ENCODE measurements at regions not wholly inside any gene's neighbourhood (a gene's known extent, or its start where the extent isn't known, plus 50 kb on each side); places are given as distances from the start of the nearest gene placed in this dataset.

DNA sequence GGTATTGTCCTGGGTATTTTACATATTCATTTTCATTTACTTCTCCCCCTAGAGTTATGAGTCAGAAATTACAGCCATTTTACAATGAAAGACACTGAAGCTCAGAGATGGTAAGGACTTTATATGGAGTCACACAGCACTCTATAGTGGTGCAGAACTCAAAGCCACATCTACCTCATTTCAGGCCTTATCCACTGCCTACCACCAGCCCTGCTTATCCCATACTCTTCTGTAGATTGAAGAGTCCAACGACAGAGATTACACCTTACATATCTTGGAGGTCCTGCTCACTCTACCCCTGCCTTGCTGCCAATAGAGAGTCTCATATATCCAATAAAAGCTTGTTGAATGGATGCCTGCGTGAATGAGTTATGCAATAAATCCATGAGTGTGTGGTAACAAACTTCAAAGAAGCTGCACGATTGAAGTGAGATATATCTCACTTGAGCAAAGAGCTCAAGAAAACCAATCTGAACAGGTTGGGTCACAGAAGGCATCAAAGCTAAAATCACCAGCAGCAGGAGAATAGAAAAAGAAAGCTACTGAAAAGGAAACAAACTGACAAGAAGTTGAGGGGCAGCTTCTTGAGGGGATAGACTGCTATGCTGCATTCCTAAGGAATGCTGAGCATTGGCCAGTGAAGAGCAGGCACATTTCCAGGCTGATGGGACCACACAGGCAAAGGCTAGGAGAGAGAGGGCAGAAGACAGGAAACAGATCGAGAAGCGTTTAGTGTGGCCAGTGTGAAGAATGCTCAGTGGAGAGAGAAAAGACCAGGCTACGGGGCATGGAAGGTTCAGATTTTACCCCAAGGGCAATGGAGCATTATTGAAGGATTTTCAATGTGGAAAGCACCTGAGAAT, 585.6 kb downstream of the DHX35 start (continued):
- TF ChIP-seq, protein P1, sequence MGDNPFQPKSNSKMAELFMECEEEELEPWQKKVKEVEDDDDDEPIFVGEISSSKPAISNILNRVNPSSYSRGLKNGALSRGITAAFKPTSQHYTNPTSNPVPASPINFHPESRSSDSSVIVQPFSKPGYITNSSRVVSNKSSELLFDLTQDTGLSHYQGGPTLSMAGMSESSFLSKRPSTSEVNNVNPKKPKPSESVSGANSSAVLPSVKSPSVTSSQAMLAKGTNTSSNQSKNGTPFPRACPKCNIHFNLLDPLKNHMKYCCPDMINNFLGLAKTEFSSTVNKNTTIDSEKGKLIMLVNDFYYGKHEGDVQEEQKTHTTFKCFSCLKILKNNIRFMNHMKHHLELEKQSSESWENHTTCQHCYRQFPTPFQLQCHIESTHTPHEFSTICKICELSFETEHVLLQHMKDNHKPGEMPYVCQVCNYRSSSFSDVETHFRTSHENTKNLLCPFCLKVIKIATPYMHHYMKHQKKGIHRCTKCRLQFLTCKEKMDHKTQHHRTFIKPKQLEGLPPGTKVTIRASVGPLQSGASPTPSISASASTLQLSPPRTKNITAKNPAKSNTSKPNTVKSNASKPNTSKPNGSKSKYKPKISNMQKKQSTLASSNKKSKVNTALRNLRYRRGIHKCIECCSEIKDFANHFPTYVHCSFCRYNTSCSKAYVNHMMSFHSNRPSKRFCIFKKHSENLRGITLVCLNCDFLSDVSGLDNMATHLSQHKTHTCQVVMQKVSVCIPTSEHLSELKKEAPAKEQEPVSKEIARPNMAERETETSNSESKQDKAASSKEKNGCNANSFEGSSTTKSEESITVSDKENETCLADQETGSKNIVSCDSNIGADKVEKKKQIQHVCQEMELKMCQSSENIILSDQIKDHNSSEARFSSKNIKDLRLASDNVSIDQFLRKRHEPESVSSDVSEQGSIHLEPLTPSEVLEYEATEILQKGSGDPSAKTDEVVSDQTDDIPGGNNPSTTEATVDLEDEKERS (tag by site-specific recombination; IDR thresholded peaks at IDR 0.05) = no peak
- no peak for TF ChIP-seq ZNF221 (tag by site-specific recombination; IDR thresholded peaks at IDR 0.05; ENCODE audit: borderline replicate concordance)
- TF ChIP-seq, protein P2, sequence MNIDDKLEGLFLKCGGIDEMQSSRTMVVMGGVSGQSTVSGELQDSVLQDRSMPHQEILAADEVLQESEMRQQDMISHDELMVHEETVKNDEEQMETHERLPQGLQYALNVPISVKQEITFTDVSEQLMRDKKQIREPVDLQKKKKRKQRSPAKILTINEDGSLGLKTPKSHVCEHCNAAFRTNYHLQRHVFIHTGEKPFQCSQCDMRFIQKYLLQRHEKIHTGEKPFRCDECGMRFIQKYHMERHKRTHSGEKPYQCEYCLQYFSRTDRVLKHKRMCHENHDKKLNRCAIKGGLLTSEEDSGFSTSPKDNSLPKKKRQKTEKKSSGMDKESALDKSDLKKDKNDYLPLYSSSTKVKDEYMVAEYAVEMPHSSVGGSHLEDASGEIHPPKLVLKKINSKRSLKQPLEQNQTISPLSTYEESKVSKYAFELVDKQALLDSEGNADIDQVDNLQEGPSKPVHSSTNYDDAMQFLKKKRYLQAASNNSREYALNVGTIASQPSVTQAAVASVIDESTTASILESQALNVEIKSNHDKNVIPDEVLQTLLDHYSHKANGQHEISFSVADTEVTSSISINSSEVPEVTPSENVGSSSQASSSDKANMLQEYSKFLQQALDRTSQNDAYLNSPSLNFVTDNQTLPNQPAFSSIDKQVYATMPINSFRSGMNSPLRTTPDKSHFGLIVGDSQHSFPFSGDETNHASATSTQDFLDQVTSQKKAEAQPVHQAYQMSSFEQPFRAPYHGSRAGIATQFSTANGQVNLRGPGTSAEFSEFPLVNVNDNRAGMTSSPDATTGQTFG (tag by site-specific recombination; IDR thresholded peaks at IDR 0.05; ENCODE audit: borderline replicate concordance) = no peak
- TF ChIP-seq ZBTB48 (tag by site-specific recombination; IDR thresholded peaks at IDR 0.05) = no peak
- no peak for TF ChIP-seq ZNF2 (tag by site-specific recombination; IDR thresholded peaks at IDR 0.05)
- no peak for TF ChIP-seq MEIS1 (CRISPR knock-in tag; IDR thresholded peaks at IDR 0.05; ENCODE audit: borderline replicate concordance)
- TF ChIP-seq ZNF248 (tag by site-specific recombination; IDR thresholded peaks at IDR 0.05) = no peak

DNA sequence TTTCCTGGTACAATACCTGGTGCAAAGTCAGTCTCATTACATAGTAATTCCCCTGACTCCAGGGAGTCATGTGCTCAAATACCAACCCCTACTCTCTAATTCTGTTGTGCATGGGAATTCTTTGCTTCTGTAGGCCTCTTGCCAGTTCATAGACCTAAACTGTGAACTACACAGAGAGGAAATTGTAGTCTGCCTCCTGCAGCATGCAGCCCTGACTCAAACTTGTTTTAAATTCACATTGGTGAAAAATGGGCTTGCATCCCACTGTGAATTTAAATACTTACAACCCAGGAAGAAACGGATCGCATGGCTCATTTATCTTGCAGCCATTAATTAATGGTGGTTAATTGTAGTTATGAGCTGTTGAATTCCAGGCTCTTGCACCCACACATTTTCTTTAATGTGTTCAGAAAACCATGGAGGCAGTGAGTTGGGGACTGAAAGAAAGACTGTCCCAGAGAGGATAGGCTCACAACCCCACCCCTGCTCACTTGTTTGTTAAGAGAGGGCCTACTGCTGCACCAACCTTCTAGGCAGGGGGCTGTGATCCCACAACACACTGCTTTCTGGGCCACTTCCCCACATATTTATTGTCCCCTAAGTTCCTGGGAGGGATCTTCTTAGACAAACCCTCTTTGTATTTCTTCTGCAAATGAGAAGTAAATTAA, 579.1 kb downstream of the DHX35 start:
- H3K4me1 ChIP-seq (ENCODE audit: control insufficient read depth, insufficient read depth, low read length) = no peaks in the 10 kb centered on the region
- H3K9me3 ChIP-seq (ENCODE audit: control insufficient read depth, insufficient read depth, low read depth, low read length) = no peaks in the 10 kb centered on the region
- no peak for TF ChIP-seq ZNF292 (tag by site-specific recombination; IDR thresholded peaks at IDR 0.05; ENCODE audit: borderline replicate concordance, low read depth)
- TF ChIP-seq ZNF830 (tag by site-specific recombination; IDR thresholded peaks at IDR 0.05; ENCODE audit: low read depth) = no peak
- TF ChIP-seq ZNF416 (tag by site-specific recombination; IDR thresholded peaks at IDR 0.05) = no peak
- TF ChIP-seq ZSCAN30 (tag by site-specific recombination; IDR thresholded peaks at IDR 0.05) = no peak
- TF ChIP-seq ZNF558 (tag by site-specific recombination; IDR thresholded peaks at IDR 0.05) = no peak
- TF ChIP-seq ZNF433 (tag by site-specific recombination; IDR thresholded peaks at IDR 0.05; ENCODE audit: low read depth) = no peak
- TF ChIP-seq GFI1B (tag by site-specific recombination; IDR thresholded peaks at IDR 0.05) = no peak
- no peak for TF ChIP-seq ZNF530 (tag by site-specific recombination; IDR thresholded peaks at IDR 0.05; ENCODE audit: low read depth)
- H3K36me3 ChIP-seq (ENCODE audit: control insufficient read depth in 2 of 2, insufficient read depth in 1 of 2, low read length in 2 of 2) = no peaks in the 10 kb centered on the region
- H3K27ac ChIP-seq (ENCODE audit: extremely low read depth, low read depth, low read length) = no peak overlapping the region
- POLR2A ChIA-PET = no interaction called here
- CTCF ChIA-PET = no interaction called here
- no peak overlapping the region for H3K4me3 ChIP-seq (ENCODE audit: low read depth, low read length)

DNA sequence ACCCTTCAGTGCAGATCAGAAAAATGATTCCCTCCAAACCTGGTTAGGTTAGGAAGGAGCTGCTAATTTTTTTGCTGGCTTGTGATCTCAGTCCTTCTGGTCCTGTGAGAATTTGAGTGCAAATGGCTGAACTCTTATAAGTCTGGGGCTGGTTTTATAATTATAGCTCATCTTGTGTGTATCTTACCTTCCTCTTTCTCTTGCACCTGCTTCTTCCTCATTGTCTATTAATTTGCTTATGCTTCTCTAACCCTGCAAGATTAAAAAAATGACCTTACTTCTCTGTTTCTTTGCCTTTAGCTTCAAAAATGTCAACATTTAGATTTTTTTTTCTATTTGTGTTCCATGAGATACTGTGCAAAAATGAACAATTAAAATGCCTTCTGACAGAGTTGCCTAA, 576.2 kb downstream of the DHX35 start:
- CTCF ChIA-PET = interaction anchor here (0.7 kb wide), 1 partner anchor 141 kb away, joined by 3 read pairs; no protein-coding TSS in a partner anchor
- no peaks in the 10 kb centered on the region for H3K4me1 ChIP-seq (ENCODE audit: control insufficient read depth, insufficient read depth, low read length)
- TF ChIP-seq ZNF501 (tag by site-specific recombination; IDR thresholded peaks at IDR 0.05) = no peak
- no peak for TF ChIP-seq ZXDB (tag by site-specific recombination; IDR thresholded peaks at IDR 0.05)
- no peak for TF ChIP-seq ZNF776 (tag by site-specific recombination; IDR thresholded peaks at IDR 0.05; ENCODE audit: borderline replicate concordance)
- TF ChIP-seq ZNF211 (tag by site-specific recombination; IDR thresholded peaks at IDR 0.05; ENCODE audit: low read depth) = no peak
- TF ChIP-seq ZNF670 (tag by site-specific recombination; IDR thresholded peaks at IDR 0.05; ENCODE audit: low read depth) = no peak
- no peak for TF ChIP-seq ZEB2 (tag by site-specific recombination; IDR thresholded peaks at IDR 0.05)
- TF ChIP-seq, protein P3, sequence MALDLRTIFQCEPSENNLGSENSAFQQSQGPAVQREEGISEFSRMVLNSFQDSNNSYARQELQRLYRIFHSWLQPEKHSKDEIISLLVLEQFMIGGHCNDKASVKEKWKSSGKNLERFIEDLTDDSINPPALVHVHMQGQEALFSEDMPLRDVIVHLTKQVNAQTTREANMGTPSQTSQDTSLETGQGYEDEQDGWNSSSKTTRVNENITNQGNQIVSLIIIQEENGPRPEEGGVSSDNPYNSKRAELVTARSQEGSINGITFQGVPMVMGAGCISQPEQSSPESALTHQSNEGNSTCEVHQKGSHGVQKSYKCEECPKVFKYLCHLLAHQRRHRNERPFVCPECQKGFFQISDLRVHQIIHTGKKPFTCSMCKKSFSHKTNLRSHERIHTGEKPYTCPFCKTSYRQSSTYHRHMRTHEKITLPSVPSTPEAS (tag by site-specific recombination; IDR thresholded peaks at IDR 0.05) = no peak
- TF ChIP-seq ZNF600 (tag by site-specific recombination; IDR thresholded peaks at IDR 0.05) = no peak
- no peak for TF ChIP-seq ZNF660 (tag by site-specific recombination; IDR thresholded peaks at IDR 0.05)
- no peak for TF ChIP-seq PRDM1 (tag by site-specific recombination; IDR thresholded peaks at IDR 0.05)
- no peak for TF ChIP-seq GLIS2 (tag by site-specific recombination; IDR thresholded peaks at IDR 0.05)
- TF ChIP-seq ZNF624 (tag by site-specific recombination; IDR thresholded peaks at IDR 0.05) = no peak
- TF ChIP-seq ZNF132 (tag by site-specific recombination; IDR thresholded peaks at IDR 0.05; ENCODE audit: borderline replicate concordance) = no peak

More for the DNA sequence above, 576.2 kb downstream of the DHX35 start:
- no peaks in the 10 kb centered on the region for H3K36me3 ChIP-seq (ENCODE audit: control insufficient read depth in 2 of 2, insufficient read depth in 1 of 2, low read length in 2 of 2)
- no peaks in the 10 kb centered on the region for H3K9me3 ChIP-seq (ENCODE audit: control insufficient read depth, insufficient read depth, low read depth, low read length)
- no peak overlapping the region for H3K4me3 ChIP-seq (ENCODE audit: low read depth, low read length)
- POLR2A ChIA-PET = no interaction called here
- no peak overlapping the region for H3K27ac ChIP-seq (ENCODE audit: extremely low read depth, low read depth, low read length)

Data from HEK293 (cell line).